ENCODE measurements at regions not wholly inside any gene's neighbourhood (a gene's known extent, or its start where the extent isn't known, plus 50 kb on each side); places are given as distances from the start of the nearest gene placed in this dataset.

- TF ChIP-seq ZNF425 (CRISPR knock-in tag; conservative IDR thresholded peaks at IDR 0.05) (no peak), ESRRA (CRISPR knock-in tag; IDR thresholded peaks at IDR 0.05; ENCODE audit: borderline replicate concordance) (no peak), EMX1 (CRISPR knock-in tag; IDR thresholded peaks at IDR 0.05) (no peak)
Observed at GRCh38 chrX:115952417-115953092, 218.0 kb upstream of the AGTR2 start (continued).

GRCh38 chrX:115957862-115958490 lies 212.6 kb upstream of the AGTR2 start:
- CTCF ChIA-PET, result interaction anchor here (1.0 to 1.2 kb wide), 2 partner anchors 25 to 31 kb away, joined by 3 to 4 read pairs; no protein-coding TSS in a partner anchor
- ATAC-seq, result peak; percentile 83
- H3K27me3 Mint-ChIP-seq (ENCODE audit: low read depth), result no peaks in the 10 kb centered on the region
- 0 out of 2 replicates have a peak, but pooled peaks cover 5% of the 10 kb centered on the region for H3K36me3 Mint-ChIP-seq
- peak; percentile 36 for DNase-seq (ENCODE audit: low spot score)
- H3K4me1 Mint-ChIP-seq, result peaks cover 48% of the 10 kb centered on the region
- H3K9me3 Mint-ChIP-seq, result no peaks in the 10 kb centered on the region
- POLR2A ChIA-PET, result no interaction called here
- H3K4me3 Mint-ChIP-seq, result no peak overlapping the region
- H3K27ac Mint-ChIP-seq, result no peak overlapping the region
- TF ChIP-seq EMX1 (CRISPR knock-in tag; IDR thresholded peaks at IDR 0.05), result no peak
- TF ChIP-seq E2F4 (CRISPR knock-in tag; IDR thresholded peaks at IDR 0.05; ENCODE audit: borderline replicate concordance, low read depth), result no peak
- no peak for TF ChIP-seq ZNF512 (CRISPR knock-in tag; IDR thresholded peaks at IDR 0.05; ENCODE audit: borderline replicate concordance)
- TF ChIP-seq HMGA2 (CRISPR knock-in tag; IDR thresholded peaks at IDR 0.05), result no peak
- TF ChIP-seq ZNF532 (CRISPR knock-in tag; IDR thresholded peaks at IDR 0.05; ENCODE audit: borderline replicate concordance), result no peak
- no peak for TF ChIP-seq JUN (CRISPR knock-in tag; IDR thresholded peaks at IDR 0.05)
- TF ChIP-seq SMAD3 (CRISPR knock-in tag; IDR thresholded peaks at IDR 0.05; ENCODE audit: borderline replicate concordance), result no peak
- no peak for TF ChIP-seq ZNF121 (CRISPR knock-in tag; IDR thresholded peaks at IDR 0.05)
- TF ChIP-seq MYBL2 (CRISPR knock-in tag; IDR thresholded peaks at IDR 0.05), result no peak
- TF ChIP-seq ZNF281 (CRISPR knock-in tag; IDR thresholded peaks at IDR 0.05), result no peak
- TF ChIP-seq PRDM15 (CRISPR knock-in tag; IDR thresholded peaks at IDR 0.05), result no peak
- no peak for TF ChIP-seq ATF3 (CRISPR knock-in tag; conservative IDR thresholded peaks at IDR 0.05)
- TF ChIP-seq ZNF219 (CRISPR knock-in tag; IDR thresholded peaks at IDR 0.05; ENCODE audit: borderline replicate concordance), result no peak
- TF ChIP-seq ZNF423 (CRISPR knock-in tag; IDR thresholded peaks at IDR 0.05), result no peak

Data from WTC11 (cell line).